Choroid plexus epithelial cell (primary cell): ENCODE measurements at regions not wholly inside any gene's neighbourhood (a gene's known extent, or its start where the extent isn't known, plus 50 kb on each side); places are given as distances from the start of the nearest gene placed in this dataset.

Experiments
- DNase-seq: peaks from one replicate; pipeline ENCODE4 v3.0.0-alpha.2; 2010; ENCODE audit warnings: low read depth
- H3K4me3 ChIP-seq: 2 replicates; pipeline ENCODE4 v1.5.1; 2011; ENCODE audit warnings: low read depth, mild to moderate bottlenecking, control low read depth, low read length, moderate library complexity
- CTCF ChIP-seq: conservative IDR thresholded peaks from 2 replicates; pipeline ENCODE4 v1.5.1; 2011; ENCODE audit warnings: low read depth, mild to moderate bottlenecking, control low read depth, inconsistent platforms, low read length, moderate library complexity

GRCh38 chr11:116072133-116072532 is 567.9 kb upstream of the CADM1 start:
- no peak for DNase-seq
- no peak overlapping the region for H3K4me3 ChIP-seq
- TF ChIP-seq CTCF = no peak

DNA sequence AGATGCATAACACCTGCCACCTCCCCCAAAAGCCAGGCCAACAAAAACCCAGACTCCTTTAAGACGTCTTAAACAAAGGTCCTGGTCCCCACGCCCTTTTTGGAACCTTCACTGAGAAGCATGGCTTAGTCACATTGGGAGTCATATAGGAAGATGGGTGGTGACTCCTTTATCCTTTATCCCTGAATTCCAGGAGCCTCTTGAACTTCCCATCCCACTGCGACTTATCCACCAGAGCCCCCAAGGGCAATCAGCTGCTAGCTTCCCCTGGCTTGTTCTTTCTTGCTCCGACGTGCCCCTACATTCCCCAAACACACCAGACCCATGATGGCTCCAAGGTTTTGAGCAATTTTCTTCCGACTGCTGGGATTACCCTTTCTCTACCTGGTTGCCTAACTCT is 567.0 kb upstream of the CADM1 start:
- DNase-seq = no peak
- TF ChIP-seq CTCF = no peak
- no peak overlapping the region for H3K4me3 ChIP-seq

DNA sequence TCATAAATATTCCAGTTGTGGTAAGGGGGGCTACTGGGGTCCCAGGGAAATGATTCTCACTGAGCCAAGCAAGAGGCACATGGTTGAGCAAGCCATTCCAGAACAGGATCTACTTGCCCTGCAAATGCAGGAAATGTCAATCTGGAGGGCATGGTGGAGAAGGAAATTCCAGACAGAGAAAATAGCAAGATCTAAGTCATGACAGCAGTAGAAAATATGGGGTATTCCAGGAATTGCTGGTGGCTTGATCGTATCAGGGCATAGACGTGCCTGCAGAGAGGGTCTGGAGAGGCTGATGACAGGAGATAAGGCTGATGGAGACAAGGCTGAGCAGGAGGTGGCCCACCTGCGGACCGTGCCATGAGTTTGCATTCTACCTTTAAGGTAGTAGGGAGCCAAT is 566.3 kb upstream of the CADM1 start:
- no peak for DNase-seq
- H3K4me3 ChIP-seq = no peak overlapping the region
- no peak for TF ChIP-seq CTCF

DNA sequence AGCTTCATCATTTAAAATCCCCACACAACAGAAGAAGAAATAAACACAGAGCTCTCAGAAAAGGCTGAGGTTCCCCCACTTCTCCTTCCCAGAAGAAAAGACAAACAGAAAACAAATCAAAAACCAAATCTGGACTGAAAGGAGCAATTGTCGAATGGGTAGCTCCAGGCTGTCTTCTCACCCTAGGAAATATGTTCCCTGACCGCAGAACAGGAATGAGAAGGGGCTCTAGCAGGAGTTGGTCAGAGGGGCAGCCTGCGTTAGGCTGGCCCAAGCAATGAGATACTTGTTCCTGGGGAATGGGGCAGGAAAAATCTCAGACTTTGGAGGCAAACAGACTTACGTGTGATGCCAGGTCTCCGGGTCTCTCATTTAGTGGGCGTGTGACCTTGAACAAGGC is 562.6 kb upstream of the CADM1 start:
- no peak overlapping the region for H3K4me3 ChIP-seq
- no peak for TF ChIP-seq CTCF
- no peak for DNase-seq

- H3K4me3 ChIP-seq = no peak overlapping the region
- TF ChIP-seq CTCF = no peak
- no peak for DNase-seq
These were observed 561.8 kb upstream of the CADM1 start for GRCh38 chr11:116065986-116066385.

DNA sequence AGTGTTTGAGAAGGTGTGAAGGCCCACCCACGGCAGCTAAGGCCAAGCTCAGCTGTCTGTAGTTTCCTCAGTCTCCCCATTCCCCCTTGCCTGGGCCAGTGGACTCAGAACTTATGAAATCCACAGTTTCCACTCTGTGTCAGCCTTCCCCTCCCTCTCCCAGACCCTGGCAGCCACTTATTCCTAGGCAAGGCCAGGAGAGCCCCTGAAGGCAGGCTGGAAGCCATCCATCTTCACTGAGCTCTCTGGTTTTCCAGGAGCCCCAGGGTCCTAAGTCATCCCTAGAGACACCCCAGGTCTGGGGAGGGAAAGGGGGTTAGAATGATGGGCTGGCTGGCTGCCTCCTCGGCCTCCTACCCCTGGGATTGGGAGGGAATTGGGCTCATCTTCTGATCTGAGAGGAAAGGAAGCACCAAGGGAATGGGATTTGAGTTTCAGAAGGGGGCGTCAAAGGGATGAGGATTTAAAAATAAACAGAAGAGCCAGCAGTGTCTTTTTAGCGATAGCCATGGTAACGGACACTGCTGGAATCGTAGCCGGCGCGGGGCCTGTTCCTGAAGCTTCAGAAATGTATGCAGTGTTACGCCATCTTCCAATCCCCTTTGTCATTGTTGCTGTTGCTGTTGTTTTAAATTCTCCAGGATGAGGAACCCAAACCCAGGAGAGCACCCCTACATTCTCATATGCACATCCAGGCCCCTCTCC is 561.1 kb upstream of the CADM1 start:
- H3K4me3 ChIP-seq = no peak overlapping the region
- no peak for DNase-seq
- TF ChIP-seq CTCF = no peak

- DNase-seq = no peak
- no peak overlapping the region for H3K4me3 ChIP-seq
- no peak for TF ChIP-seq CTCF
These were observed 558.4 kb upstream of the CADM1 start for GRCh38 chr11:116062490-116063171.
